TTC549 (cell line): ENCODE measurements at regions not wholly inside any gene's neighbourhood (a gene's known extent, or its start where the extent isn't known, plus 50 kb on each side); places are given as distances from the start of the nearest gene placed in this dataset.
A peak's percentile ranks its signal among the peaks of the same experiment; 100 is the strongest.

Experiments
- FAIRE-seq: peaks from 2 replicates; lab custom pipeline; 2012; peaks lifted over from hg19 to GRCh38; lab: Jason Lieb, UNC

DNA sequence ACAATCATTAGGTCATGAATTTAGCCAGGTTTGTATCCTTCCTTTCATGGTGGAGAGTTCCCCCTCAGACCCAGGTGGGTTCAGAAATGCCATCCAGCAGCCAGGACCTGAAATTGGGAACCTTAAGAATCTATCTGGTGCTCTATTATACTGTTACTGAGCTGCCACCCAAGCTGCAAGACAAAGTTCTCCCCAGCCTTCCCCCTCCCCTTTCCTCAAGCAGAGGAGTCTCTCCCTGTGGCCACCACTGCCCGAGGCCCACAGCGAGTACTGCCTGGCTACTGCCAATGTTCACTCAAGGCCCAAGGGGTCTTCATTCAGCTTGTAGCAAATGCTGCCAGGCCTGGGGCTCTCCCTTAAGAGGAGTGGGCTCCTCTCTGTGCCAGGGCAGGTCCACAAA lies 133.8 kb downstream of the TMEM38B start:
- FAIRE-seq = no peak

DNA sequence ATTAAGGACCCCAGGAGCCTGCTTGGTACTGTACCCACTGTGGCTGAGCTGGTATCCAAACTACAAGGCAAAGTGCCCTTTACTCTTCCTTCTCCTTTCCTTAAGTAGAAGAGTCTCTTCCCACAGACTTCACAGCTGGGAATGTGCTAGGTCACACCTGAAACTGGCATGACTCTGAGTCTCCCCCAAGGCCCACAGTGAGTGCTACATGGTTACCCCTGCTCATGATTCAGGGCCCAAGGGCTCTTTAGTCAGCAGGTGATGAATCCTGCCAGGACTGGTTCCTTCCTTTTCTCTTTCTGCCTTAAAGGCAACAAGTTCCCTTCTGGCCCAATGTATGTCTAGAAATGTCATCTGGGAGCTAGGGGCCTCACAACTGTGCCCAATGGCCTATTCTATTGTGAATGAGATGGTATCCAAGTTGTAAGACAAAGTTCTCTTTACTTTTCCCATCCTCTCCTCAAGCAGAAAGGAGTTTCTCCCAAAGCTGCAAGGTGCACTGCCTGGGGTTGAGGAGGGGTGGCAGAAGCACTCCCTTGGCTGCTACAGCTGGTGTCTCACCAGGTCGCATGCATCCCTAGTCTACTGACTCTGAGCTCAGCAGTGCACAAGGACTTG lies 134.4 kb downstream of the TMEM38B start:
- FAIRE-seq = no peak

DNA sequence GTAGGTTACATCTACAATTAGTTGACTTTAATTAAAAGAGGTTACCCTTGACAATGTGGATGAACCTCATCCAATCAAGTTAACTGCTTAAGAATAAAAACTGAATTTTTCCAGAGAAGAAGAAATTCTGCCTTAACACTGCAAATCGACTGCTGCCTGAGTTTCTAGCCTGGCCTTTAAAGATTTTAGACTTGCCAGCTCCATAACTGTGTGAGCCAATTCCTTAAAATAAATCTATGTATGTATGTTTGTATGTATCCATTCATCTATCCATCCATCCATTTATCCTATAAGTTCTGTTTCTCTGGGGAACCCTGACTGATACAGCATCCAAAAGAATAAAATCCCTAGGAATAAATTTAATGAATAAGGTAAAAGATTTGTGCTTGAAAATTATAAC lies 136.1 kb downstream of the TMEM38B start:
- FAIRE-seq = no peak

DNA sequence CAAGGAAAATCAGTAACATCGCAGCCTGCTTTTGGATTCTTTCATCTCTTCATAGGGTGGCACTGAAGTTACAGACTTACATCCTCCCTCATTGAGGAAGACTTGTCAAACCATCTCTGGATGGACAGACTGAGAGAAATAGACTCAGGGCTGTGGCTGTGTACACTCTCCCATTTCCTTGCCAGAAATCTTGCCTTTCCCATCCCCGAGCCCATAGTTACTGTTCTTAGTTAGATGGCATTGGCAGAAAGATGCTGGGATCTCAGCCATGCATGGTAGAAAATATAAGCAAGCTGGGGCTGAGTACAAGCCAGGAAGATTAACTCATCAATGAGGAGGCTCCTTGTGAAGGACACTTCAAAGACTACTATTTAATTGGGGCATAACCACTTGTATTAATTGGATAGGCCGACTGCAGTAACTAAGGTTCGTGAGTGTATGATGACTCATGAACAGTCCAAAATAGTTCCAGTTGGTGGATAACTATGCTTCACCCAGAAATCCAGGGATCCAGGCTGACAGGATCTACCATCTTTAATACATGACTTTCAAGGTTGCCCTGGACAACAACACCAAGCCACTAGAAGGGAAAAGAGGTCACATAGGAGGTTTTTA lies 137.9 kb downstream of the TMEM38B start:
- FAIRE-seq = no peak

DNA sequence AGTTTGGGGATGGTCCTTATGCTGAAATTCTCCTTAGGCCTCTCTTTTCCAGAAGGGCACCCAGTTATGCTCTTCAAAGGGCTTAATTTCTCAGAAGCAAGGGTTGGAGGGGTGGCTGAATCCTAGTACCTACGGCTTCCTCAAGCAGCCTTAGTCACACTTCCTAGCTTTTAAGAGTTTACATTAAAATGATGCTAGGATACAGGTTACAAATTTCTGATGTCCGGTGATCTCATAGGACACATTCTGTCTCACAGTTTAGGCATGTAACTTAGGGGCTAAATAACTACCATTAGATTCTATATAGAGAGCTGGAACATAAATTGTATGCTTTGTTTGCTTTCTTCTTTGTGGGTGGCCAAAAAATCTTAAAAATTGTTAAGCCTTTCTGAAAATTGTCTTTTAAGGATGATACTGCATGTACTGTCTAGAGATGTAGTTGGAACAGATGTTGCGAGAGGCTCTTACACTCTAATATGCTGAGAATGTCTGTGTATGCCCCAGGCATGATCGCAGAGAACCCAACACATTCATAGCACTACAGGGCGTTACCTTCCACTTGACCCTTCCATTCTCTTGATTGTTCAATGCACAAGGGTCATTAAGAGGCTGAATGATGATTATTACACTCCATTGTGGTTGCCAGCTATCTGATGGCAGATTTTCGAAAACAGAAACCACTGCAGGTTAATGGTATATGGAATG lies 139.1 kb downstream of the TMEM38B start:
- no peak for FAIRE-seq

DNA sequence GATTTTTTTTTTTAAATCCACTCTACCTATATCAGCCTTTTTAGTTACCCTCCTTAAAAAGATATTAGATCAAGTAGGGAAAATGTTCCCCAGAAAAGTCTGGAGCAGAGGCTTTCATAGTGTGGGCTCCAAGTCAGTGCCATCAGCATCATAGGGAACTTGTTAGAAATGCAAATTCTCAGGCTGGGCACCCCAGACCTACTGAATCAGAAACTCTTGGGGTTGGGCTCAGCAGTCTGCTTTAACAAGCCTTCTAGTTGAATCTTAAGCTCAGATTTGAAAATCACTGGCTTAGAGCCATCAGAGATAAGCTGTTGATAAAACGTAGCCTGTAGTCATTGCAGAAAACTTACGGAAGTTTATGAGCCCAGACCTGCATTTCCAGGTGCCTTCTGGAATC lies 140.1 kb downstream of the TMEM38B start:
- FAIRE-seq = no peak

DNA sequence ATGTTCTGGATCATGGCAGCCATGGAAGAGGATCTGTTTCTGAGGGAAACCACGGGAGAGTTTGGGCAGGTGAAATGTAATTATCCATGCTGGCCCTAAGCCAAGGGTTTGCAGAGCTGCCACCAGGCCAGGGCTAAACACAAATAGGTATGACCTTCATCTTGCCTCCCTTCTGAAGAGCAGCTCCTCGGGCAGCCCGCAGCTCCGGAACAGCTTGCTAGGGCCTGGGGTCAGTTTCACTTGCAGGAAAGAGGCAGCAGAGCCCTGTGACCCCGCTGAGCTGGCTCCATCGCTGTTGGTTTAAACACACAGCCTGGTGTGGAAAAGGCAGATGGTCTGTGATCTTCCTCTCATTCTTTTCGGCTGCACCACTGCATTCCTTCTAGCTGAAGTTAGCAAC lies 141.4 kb downstream of the TMEM38B start:
- no peak for FAIRE-seq

DNA sequence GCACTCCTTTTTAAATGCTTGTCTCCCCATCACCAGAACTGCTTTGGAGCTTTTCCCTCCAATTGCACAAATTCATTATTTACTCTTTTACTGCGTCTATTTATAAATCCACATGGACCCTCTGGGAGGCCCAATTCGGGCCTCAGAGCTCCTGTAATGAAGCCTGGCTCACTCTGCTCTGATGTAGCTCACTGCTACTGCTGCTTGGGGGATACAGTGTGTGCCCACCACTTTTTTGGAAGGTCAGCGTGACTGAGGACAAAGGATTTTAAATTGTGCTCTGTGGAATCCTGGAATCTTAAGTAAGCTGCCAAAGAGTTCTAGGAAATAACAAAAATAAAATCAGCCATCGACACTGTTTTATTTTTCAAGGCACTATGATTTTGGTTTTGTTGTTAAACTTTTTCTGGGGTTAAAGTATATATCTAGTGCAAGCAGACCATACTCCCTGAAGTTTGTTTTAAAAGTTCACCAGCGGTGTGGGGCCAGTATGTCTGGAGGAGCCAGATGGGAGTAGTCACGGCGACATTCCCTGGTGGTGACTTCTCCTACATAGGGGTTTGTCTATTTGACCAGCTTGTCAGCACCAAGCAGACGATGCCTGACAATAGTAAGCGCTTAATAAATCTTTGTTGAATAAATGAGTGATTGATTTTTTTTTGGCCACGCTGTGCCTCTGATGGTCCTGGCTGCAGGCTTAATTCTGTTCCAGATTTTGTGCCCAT lies 142.8 kb downstream of the TMEM38B start:
- no peak for FAIRE-seq

DNA sequence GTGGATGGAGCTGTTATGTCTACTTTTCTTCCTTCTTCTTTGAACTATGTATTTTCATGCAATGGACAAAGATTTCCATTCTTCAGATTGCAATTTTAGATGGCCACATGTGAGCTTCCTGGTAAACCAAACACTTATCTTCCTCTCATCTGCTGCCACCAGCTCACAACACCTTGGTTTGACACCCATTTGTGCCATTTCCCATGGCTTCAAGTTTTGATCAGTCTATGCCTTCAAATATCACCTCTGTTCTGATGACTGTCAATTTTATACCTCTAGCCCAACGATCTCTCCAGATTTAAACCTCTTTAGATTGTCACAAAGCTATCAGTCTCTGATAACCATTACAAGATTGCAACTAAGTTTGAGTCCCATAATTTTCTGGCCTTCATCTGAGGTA lies 147.2 kb downstream of the TMEM38B start:
- no peak for FAIRE-seq

DNA sequence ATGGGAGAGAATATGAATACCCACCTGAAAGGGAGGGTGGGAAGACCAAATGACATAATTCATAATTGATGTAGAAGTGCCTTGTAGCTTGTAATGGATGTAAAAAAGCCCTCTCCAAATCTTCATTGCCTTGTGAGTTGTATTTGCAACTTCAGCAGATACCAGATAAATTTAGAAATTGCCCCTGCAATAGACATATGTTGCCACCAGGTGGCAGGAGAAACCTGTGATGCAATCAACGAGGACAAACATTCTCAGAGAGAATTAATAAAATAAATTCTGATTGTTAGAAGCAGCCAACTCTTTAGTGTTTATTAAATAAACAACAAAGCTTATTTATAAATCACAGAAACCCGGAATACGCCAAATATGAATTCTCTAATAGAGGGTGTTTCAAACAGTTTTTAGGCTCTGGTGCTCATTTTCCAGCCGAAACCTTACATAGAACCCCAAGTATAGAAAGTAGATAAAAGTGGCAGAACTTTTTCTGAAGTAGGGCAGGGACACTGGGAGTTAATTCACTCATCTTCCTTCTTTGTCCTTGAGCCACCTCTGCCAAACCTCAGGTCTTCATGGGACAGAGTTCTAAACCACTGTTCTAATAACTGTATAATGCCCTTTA lies 147.8 kb downstream of the TMEM38B start:
- peak; percentile 85 for FAIRE-seq

DNA sequence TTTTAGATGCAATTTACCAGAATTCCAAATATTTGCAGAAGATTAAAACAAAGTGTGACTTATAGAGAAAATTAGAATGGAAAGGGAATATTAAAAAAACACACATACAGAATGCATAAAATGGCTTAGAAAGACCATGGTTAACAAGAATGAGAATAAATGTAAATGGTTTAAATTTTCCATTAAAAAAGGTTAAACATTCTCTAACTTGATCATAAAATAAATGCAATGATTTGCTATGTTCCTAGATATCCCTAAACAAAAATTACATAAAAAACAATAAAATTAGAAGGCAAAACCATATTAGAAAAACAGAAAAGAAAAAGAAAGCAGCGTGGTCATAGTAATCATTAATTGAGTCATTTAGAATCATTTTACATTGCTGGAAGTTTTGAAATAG lies 152.5 kb downstream of the TMEM38B start:
- FAIRE-seq = no peak

DNA sequence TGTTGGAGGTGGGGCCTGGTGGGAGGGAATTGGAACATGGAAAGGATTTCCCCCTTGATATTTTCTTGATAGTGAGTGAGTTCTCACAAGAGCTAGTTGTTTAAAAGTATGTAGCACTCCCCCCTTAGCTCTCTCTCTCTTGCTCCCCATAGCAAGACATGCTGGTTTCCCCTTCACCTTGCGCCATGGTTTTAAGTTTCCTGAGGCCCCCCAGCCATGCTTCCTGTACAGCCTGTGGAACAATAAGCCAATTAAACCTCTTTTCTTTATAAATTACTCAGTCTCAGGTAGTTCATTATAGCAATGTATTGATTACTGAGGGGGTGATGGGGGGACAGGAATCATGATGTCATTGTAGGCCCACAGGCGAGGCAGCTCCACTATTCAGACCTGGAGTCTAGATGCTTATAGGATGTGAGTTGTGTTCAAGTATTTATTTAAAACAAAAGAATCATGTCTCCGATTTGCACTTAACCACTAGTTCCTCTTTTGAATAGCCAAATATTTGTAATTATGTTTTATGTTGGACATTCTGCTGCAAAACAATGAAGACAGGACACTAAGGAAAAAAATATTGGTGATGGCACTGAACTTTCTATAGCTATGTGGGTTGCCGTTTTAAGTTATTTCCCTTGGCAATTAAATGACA lies 156.6 kb downstream of the TMEM38B start:
- FAIRE-seq = no peak

DNA sequence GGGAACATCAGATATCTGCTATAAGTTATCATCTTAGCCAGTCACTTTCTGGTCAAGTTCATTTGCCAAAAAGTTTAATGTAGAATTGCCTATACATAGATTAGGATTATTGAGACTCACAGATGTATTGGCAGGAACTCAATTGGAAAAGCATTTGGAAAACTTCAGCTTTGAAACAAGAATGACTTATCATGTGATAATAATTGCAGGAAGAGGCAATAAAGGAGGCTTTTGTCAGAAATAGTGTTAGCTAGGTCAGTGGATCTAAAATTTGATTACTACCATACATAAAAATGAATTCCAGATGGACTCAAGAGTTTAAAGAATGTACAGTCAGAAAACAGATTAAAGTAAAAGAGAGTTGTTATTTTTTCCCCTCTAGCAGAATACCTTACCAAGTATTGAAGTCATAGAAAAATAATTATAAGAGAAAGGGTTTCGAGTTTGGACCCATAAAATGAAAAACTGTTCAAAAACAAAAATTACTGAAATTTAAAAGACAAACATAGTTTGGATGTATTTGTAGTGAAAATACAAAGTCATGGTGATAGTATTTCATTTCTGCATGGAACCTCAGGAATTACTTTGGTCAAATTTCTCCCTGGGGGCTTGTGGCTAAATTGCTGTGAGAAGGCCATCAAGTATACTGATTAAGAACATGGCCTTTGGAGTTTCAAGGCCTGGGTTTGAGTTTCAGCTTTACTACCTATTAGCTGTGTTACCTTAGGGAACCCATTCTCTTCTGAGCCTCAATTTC lies 159.9 kb downstream of the TMEM38B start:
- FAIRE-seq = no peak

DNA sequence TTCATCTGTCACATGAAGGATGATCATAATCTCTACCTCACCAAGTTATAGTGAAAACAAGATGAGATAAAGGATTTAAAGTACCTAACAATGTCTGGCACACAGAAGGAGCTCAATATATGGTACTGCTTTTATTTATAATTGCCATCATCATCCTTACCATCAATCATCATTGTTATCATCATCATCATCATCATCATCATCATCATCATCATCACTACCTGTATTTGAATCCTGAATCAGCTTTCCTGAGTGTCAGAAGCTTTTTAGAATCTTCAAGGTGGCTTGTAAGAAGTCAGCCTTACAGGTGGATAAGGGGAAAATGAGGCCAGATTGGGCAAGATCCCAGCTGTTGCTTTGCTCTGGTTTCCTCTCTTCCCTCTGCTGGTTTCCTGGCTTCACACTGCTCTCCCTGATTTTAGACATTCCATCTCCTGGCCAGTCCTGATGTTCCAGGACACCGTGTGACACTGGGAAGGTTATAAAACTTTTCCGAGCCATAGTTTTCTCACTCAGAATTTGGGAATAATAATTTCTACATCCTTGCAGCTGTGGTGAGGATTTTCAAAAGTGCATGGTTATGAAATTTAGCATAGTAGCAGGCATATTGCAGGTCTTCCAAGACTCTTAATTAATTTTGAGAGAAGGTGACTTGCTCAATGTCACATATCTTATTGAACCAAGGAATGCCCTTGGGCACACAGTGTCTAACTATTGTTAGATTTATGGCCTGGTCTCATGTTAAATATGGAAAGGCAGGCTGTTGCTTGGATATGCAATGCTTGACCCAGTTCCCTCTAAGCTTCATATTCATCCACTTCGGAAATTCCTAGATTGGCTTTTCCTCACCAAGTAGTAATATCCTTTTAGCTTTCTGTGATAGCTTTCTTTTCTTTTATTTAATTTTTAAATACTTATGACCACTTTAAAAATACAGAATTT lies 160.7 kb downstream of the TMEM38B start:
- FAIRE-seq = no peak

DNA sequence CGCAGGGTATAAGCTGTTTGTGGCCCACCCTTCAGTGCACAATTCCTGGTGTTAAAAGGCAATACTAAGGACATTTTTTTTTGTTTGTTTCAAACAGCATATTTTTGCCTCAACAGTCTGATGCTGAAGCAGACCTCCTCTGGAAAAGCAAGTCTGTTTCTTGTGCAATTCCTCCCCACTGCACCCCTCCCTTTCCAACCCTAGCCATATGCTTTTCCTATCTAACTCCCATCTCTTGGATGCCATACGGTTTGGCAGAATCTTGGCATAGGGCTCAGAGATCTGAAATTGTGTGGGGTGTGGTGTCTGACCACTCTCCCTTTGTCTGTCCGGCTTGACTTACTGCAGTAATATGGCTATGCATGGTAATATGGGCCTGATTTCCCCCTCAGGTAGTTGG lies 161.6 kb downstream of the TMEM38B start:
- no peak for FAIRE-seq

DNA sequence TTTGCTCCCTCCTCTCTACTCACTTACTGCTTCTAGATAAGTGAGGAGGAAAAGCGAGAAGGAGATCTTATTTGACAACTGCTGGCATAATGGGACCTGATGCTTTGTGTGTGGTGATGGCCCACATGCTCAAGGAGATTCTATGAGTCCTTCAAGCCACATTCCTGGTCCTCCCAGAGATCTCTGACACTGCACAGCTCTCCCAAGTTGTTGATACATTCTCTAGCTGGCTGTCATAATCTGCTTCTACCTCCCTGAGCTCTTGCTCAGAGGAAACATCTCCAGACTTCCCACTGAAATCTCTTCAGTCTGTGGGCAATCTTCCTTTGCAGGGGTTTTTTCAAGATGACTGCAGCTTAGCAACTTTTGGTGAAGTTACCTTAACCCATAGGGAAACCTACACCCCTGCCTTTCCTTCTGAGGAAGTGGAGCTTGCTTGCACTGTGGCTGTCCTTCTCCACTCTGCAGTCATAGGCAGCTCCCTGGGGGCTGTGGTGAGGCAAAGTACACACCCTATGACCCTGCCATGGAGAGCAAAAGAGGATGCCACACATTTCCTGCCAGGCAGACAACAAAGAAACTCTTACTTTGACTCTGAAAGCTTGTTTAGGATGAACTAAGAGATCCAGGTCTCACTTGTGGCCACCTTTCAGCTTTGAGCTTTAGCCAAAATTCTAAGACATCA lies 163.8 kb downstream of the TMEM38B start:
- no peak for FAIRE-seq

DNA sequence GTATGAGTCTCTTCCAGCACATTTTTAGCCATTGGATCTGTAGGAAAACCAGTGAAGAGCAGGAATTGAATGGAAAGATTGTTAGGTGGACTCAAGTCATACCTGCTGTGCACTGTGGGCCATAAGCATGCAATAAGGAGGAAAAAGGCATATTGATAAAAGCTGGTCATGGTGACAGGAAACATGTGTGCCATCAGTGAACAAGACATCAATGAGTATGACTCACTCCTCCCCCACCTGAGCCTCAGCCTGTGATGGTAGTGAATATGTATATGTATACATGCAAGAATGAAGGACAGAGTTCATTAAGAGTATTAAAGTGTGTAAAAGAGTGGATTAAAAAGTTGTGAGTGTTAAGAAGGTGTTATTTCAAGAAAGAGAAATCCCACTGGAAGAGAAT lies 164.5 kb downstream of the TMEM38B start:
- no peak for FAIRE-seq

DNA sequence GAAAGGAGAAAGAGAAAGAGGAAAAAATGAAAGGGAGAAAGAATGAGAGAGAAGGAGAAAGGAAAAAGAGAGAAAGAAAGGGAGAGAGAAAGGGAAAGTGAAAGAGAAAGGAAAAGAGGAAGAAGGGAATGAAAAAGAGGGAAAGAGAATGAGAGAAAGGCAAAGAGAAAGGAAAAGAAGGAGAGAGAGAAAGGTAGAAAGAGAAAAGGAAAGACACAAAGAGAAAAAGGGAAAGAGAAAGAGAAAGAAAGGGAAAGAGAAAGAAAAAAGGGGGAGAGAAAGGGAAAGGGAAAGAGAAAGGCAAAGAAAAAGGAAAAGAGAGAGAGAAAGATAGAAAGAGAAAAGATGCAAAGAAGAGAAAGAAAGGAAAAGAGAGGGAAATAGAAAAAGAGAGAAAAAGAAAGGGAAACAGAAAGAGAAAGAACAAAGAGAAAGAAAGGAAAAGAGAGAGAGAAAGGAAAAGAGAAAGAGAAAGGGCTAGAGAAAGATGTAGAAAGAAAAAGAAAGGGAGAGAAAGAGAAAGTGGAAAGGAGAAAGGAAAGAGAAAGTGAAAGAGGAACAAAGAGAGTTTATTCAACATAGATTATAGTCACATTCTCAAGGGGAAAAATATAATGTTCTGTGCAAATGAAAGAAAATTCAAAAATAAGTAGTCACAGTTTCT lies 165.2 kb downstream of the TMEM38B start:
- FAIRE-seq = no peak

DNA sequence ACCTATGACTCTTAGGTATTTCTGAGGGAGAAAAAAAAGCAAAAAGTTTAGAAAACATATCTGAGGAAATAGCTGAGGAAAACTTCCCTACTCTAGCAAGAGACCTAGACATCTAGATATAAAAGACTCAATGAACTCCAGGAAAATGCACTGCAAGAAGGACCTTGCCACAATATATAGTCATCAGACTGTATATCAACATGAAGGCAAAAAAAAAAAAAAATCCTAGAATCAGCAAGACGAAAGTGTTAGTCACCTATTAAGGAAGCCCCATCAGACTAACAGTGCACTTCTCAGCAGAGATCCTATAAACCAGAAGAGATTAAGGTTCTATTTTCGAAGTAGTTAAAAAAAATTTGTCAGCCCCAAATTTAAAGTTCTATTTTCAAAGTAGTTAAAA lies 166.2 kb downstream of the TMEM38B start:
- no peak for FAIRE-seq
